ENCODE measurements at regions not wholly inside any gene's neighbourhood (a gene's known extent, or its start where the extent isn't known, plus 50 kb on each side); places are given as distances from the start of the nearest gene placed in this dataset.

GRCh38 chr1:187442603-187443002 is 613.9 kb downstream of the PLA2G4A start:
- Histone ChIP-seq H4K20me1 (ENCODE audit: insufficient read depth) (no peaks in the 10 kb centered on the region), H2AFZ (no peak overlapping the region), H3K9me3 (ENCODE audit: low read depth) (no peaks in the 10 kb centered on the region), H3K4me3 (no peak overlapping the region), H3F3A (ENCODE audit: insufficient read depth) (no peaks in the 10 kb centered on the region), H3K27me3 (replicated peaks; ENCODE audit: insufficient read depth) (no peaks in the 10 kb centered on the region), H3K79me2 (ENCODE audit: insufficient read depth) (no peaks in the 10 kb centered on the region), H3K9ac (no peak overlapping the region), H3K36me3 (ENCODE audit: low read depth) (no peaks in the 10 kb centered on the region), H3K4me1 (ENCODE audit: insufficient read depth) (no peaks in the 10 kb centered on the region), H3K9me2 (ENCODE audit: insufficient read depth) (no peaks in the 10 kb centered on the region; the same call in 1 of the 2 replicates), H3K27ac (no peak overlapping the region), H3K4me2 (ENCODE audit: unreplicated experiment) (no peak overlapping the region)
- no peak for TF ChIP-seq EZH2 (IDR thresholded peaks at IDR 0.05; ENCODE audit: insufficient read depth, poor library complexity, severe bottlenecking)
- TF ChIP-seq EZH2phosphoT487 (IDR thresholded peaks at IDR 0.05; ENCODE audit: insufficient read depth, low read depth) = no peak
- 61 to 73% methylated on average over 3 of the region's 3 CpGs for WGBS, 2 experiments (ENCODE audit: low coverage in 1 of 2, low lambda C conversion rate in 2 of 2, missing lambda C conversion rate in 2 of 2)
- DNase-seq = no peak
- in situ Hi-C loops (cut with MboI) = no loop called here

- Histone ChIP-seq H3K27me3 (replicated peaks; ENCODE audit: insufficient read depth) (no peaks in the 10 kb centered on the region), H3K9me2 (ENCODE audit: insufficient read depth) (no peaks in the 10 kb centered on the region; the same call in 1 of the 2 replicates), H4K20me1 (ENCODE audit: insufficient read depth) (no peaks in the 10 kb centered on the region), H3K36me3 (ENCODE audit: low read depth) (no peaks in the 10 kb centered on the region), H3K79me2 (ENCODE audit: insufficient read depth) (no peaks in the 10 kb centered on the region), H3K4me1 (ENCODE audit: insufficient read depth) (no peaks in the 10 kb centered on the region), H3K9me3 (ENCODE audit: low read depth) (no peaks in the 10 kb centered on the region), H3F3A (ENCODE audit: insufficient read depth) (no peaks in the 10 kb centered on the region), H3K27ac (no peak overlapping the region), H3K9ac (no peak overlapping the region), H2AFZ (no peak overlapping the region), H3K4me2 (ENCODE audit: unreplicated experiment) (no peak overlapping the region), H3K4me3 (no peak overlapping the region)
- DNase-seq = no peak
- no peak for TF ChIP-seq EZH2phosphoT487 (IDR thresholded peaks at IDR 0.05; ENCODE audit: insufficient read depth, low read depth)
- no peak for TF ChIP-seq EZH2 (IDR thresholded peaks at IDR 0.05; ENCODE audit: insufficient read depth, poor library complexity, severe bottlenecking)
- in situ Hi-C loops (cut with MboI) = no loop called here
- 93 to 94% methylated on average over 3 of the region's 3 CpGs for WGBS, 2 experiments (ENCODE audit: low coverage in 1 of 2, low lambda C conversion rate in 2 of 2, missing lambda C conversion rate in 2 of 2)
These were observed 615.2 kb downstream of the PLA2G4A start for GRCh38 chr1:187443939-187444338.

GRCh38 chr1:187445066-187445465 is 616.3 kb downstream of the PLA2G4A start:
- 79 to 80% methylated on average over 2 of the region's 2 CpGs for WGBS, 2 experiments (ENCODE audit: low coverage in 1 of 2, low lambda C conversion rate in 2 of 2, missing lambda C conversion rate in 2 of 2)
- no peaks in the 10 kb centered on the region for H3K27me3 ChIP-seq (replicated peaks; ENCODE audit: insufficient read depth)
- no peak for TF ChIP-seq EZH2 (IDR thresholded peaks at IDR 0.05; ENCODE audit: insufficient read depth, poor library complexity, severe bottlenecking)
- TF ChIP-seq EZH2phosphoT487 (IDR thresholded peaks at IDR 0.05; ENCODE audit: insufficient read depth, low read depth) = no peak
- no peak overlapping the region for H3K4me3 ChIP-seq
- no peaks in the 10 kb centered on the region; the same call in 1 of the 2 replicates for H3K9me2 ChIP-seq (ENCODE audit: insufficient read depth)
- no peaks in the 10 kb centered on the region for H4K20me1 ChIP-seq (ENCODE audit: insufficient read depth)
- H3K4me1 ChIP-seq (ENCODE audit: insufficient read depth) = no peaks in the 10 kb centered on the region
- no peak overlapping the region for H3K27ac ChIP-seq
- DNase-seq = no peak
- H3K36me3 ChIP-seq (ENCODE audit: low read depth) = no peaks in the 10 kb centered on the region
- H3K9me3 ChIP-seq (ENCODE audit: low read depth) = no peaks in the 10 kb centered on the region
- no peaks in the 10 kb centered on the region for H3F3A ChIP-seq (ENCODE audit: insufficient read depth)
- no peak overlapping the region for H2AFZ ChIP-seq
- no peaks in the 10 kb centered on the region for H3K79me2 ChIP-seq (ENCODE audit: insufficient read depth)
- H3K4me2 ChIP-seq (ENCODE audit: unreplicated experiment) = no peak overlapping the region
- no peak overlapping the region for H3K9ac ChIP-seq
- in situ Hi-C loops (cut with MboI) = no loop called here

DNA sequence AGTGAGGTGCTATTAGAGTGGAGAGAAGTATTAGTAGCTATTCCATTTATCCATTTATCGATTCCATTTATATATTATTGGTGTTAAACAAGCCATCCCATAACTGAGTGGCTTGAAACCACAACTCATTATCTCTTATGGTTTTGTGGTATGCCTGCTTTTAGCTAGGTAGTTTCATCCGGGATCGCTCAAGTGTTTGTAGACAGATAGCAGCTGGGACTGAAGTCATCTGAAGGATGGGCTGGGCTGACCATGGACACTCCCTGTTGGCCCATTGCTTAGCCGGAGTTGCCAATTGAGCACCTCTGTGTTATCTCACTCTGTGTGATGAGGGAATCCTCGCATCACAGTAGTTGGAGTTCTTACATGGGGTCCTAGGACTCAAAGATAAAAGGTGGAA is 622.5 kb downstream of the PLA2G4A start:
- Histone ChIP-seq H3K9me2 (ENCODE audit: insufficient read depth) (no peaks in the 10 kb centered on the region), H3K4me1 (ENCODE audit: insufficient read depth) (no peaks in the 10 kb centered on the region), H3K27ac (no peak overlapping the region), H3K79me2 (ENCODE audit: insufficient read depth) (no peaks in the 10 kb centered on the region), H3K9ac (no peak overlapping the region), H4K20me1 (ENCODE audit: insufficient read depth) (no peaks in the 10 kb centered on the region), H3K4me2 (ENCODE audit: unreplicated experiment) (no peak overlapping the region), H3F3A (ENCODE audit: insufficient read depth) (no peaks in the 10 kb centered on the region), H3K9me3 (ENCODE audit: low read depth) (no peaks in the 10 kb centered on the region), H2AFZ (no peak overlapping the region), H3K4me3 (no peak overlapping the region), H3K36me3 (ENCODE audit: low read depth) (no peaks in the 10 kb centered on the region; the same call in 1 of the 2 replicates), H3K27me3 (replicated peaks; ENCODE audit: insufficient read depth) (no peaks in the 10 kb centered on the region)
- in situ Hi-C loops (cut with MboI) = no loop called here
- 90 to 91% methylated on average over 5 of the region's 5 CpGs for WGBS, 2 experiments (ENCODE audit: low coverage in 1 of 2, low lambda C conversion rate in 2 of 2, missing lambda C conversion rate in 2 of 2)
- no peak for DNase-seq
- TF ChIP-seq EZH2phosphoT487 (IDR thresholded peaks at IDR 0.05; ENCODE audit: insufficient read depth, low read depth) = no peak
- no peak for TF ChIP-seq EZH2 (IDR thresholded peaks at IDR 0.05; ENCODE audit: insufficient read depth, poor library complexity, severe bottlenecking)

DNA sequence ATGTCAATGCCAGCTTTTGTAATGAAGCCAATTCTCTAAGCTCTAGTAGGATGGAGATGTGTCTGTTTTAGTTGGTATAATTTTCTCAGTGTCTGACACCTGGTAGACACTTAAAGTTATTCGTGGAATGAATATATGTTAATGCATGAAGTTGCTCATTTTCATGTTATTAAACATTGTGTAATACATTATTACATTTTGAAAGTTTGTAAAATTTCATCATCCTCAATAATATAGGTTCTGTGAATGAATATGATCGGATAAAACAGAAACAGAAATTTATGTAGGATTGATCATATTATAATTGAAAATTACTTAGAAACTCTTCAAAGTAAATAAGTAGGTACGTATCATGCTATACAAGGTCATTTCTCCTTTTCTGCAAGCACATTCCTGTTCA is 625.3 kb downstream of the PLA2G4A start:
- Histone ChIP-seq H3K9me2 (ENCODE audit: insufficient read depth) (no peaks in the 10 kb centered on the region), H2AFZ (no peak overlapping the region), H3K27me3 (replicated peaks; ENCODE audit: insufficient read depth) (no peaks in the 10 kb centered on the region), H3K4me2 (ENCODE audit: unreplicated experiment) (no peak overlapping the region), H3F3A (ENCODE audit: insufficient read depth) (no peaks in the 10 kb centered on the region), H3K79me2 (ENCODE audit: insufficient read depth) (no peaks in the 10 kb centered on the region), H3K27ac (no peak overlapping the region), H4K20me1 (ENCODE audit: insufficient read depth) (no peaks in the 10 kb centered on the region), H3K9me3 (ENCODE audit: low read depth) (no peaks in the 10 kb centered on the region), H3K4me3 (no peak overlapping the region), H3K36me3 (ENCODE audit: low read depth) (no peaks in the 10 kb centered on the region; the same call in 1 of the 2 replicates), H3K9ac (no peak overlapping the region), H3K4me1 (ENCODE audit: insufficient read depth) (no peaks in the 10 kb centered on the region)
- TF ChIP-seq EZH2phosphoT487 (IDR thresholded peaks at IDR 0.05; ENCODE audit: insufficient read depth, low read depth) = no peak
- TF ChIP-seq EZH2 (IDR thresholded peaks at IDR 0.05; ENCODE audit: insufficient read depth, poor library complexity, severe bottlenecking) = no peak
- in situ Hi-C loops (cut with MboI) = no loop called here
- WGBS, 2 experiments (ENCODE audit: low coverage in 1 of 2, low lambda C conversion rate in 2 of 2, missing lambda C conversion rate in 2 of 2) = 77 to 83% methylated on average over 3 of the region's 3 CpGs
- DNase-seq = no peak
